IPS DF 6.9 (cell line): ENCODE measurements at regions not wholly inside any gene's neighbourhood (a gene's known extent, or its start where the extent isn't known, plus 50 kb on each side); places are given as distances from the start of the nearest gene placed in this dataset.

Experiments
- DNase-seq: peaks from one replicate; pipeline ENCODE4 v3.0.0-alpha.2; 2013; ENCODE audit warnings: low read depth, low spot score
- H3K27ac ChIP-seq: one replicate; pipeline ENCODE4 v1.5.1; 2013; ENCODE audit warnings: low read length, control low read depth
- H3K27me3 ChIP-seq: 2 replicates; pipeline ENCODE4 v1.6.1; 2013; ENCODE audit warnings: mild to moderate bottlenecking, low read length; ENCODE audit not compliant: control insufficient read depth, insufficient read depth
- H3K36me3 ChIP-seq: 2 replicates; pipeline ENCODE4 v1.6.1; 2013; ENCODE audit warnings: low read length; ENCODE audit not compliant: control insufficient read depth, insufficient read depth
- H3K4me1 ChIP-seq: 2 replicates; pipeline ENCODE4 v1.6.1; 2013; ENCODE audit warnings: low read length; ENCODE audit not compliant: control insufficient read depth, insufficient read depth
- H3K4me3 ChIP-seq: 2 replicates; pipeline ENCODE4 v1.5.1; 2013; ENCODE audit warnings: mild to moderate bottlenecking, low read length
- H3K9me3 ChIP-seq: 2 replicates; pipeline ENCODE4 v1.6.1; 2013; ENCODE audit warnings: low read length, inconsistent platforms; ENCODE audit not compliant: control insufficient read depth, insufficient read depth
- WGBS: extraction: QIAGEN DNeasy Blood & Tissue Kit; methylation state at CpG from one replicate; pipeline ENCODE4 v1.1.7; 2013; ENCODE audit warnings: mixed read lengths, missing lambda C conversion rate; ENCODE audit not compliant: insufficient read length, insufficient coverage; 5-methylcytosine and 5-hydroxymethylcytosine counted together

- no peak for DNase-seq
- WGBS: no CpG with 5 or more reads among the region's 3 CpGs
- no peaks in the 10 kb centered on the region for H3K4me1 ChIP-seq
- no peak overlapping the region for H3K4me3 ChIP-seq
- H3K27ac ChIP-seq: no peak overlapping the region
- H3K27me3 ChIP-seq: no peaks in the 10 kb centered on the region
- H3K36me3 ChIP-seq: no peaks in the 10 kb centered on the region
- no peaks in the 10 kb centered on the region for H3K9me3 ChIP-seq
These were observed 85.3 kb upstream of the ADGRL2 start for GRCh38 chr1:81715391-81715790.

DNA sequence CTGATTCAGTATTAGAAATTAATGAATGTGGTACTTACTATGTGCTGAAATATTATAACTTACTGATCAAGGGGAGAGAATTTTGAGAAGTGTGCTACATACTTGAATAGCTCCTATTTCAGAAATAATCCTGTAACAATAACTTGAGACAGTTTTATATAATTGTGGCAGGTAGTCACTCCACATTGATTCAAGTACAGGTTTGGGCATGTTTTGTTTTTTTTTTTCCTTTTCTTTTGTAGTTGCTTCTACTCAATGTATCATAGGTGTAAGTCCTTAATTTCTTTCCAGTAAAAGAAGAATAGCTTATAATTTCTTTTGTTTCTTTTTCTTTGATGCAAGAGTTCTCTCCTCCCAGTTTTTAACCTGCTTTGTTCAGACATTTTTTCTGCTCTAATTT, 86.1 kb upstream of the ADGRL2 start:
- DNase-seq: no peak
- no peaks in the 10 kb centered on the region for H3K4me1 ChIP-seq
- no peaks in the 10 kb centered on the region for H3K27me3 ChIP-seq
- H3K9me3 ChIP-seq: no peaks in the 10 kb centered on the region
- H3K4me3 ChIP-seq: no peak overlapping the region
- no peak overlapping the region for H3K27ac ChIP-seq
- no peaks in the 10 kb centered on the region for H3K36me3 ChIP-seq

GRCh38 chr1:81712425-81712824, 88.3 kb upstream of the ADGRL2 start:
- H3K4me3 ChIP-seq: no peak overlapping the region
- no CpG with 5 or more reads among the region's 3 CpGs for WGBS
- H3K27ac ChIP-seq: no peak overlapping the region
- no peak for DNase-seq
- H3K36me3 ChIP-seq: no peaks in the 10 kb centered on the region
- H3K27me3 ChIP-seq: no peaks in the 10 kb centered on the region
- H3K4me1 ChIP-seq: no peaks in the 10 kb centered on the region
- H3K9me3 ChIP-seq: no peaks in the 10 kb centered on the region

DNA sequence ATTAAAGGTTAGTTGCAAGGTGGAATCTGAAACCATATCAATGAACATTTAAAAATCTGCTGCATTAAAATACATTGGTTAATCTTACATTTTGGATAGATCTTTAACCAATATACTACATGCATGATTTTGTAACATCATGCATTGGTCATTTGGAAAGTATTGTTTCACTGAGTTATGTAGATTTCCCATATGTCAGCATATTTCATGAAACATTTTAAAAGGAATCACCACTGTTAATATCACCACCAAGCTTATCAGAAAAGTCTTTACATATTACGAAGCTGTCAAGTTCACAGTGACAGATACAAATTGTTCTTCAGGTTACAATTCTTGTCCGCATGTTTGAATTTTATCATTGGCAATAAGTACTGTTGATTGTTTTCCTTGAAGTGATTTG, 89.9 kb upstream of the ADGRL2 start:
- Histone ChIP-seq H3K27me3 (no peaks in the 10 kb centered on the region), H3K27ac (no peak overlapping the region), H3K36me3 (no peaks in the 10 kb centered on the region), H3K4me1 (no peaks in the 10 kb centered on the region), H3K4me3 (no peak overlapping the region), H3K9me3 (no peaks in the 10 kb centered on the region)
- DNase-seq: no peak
- WGBS: no CpG with 5 or more reads among the region's 2 CpGs

DNA sequence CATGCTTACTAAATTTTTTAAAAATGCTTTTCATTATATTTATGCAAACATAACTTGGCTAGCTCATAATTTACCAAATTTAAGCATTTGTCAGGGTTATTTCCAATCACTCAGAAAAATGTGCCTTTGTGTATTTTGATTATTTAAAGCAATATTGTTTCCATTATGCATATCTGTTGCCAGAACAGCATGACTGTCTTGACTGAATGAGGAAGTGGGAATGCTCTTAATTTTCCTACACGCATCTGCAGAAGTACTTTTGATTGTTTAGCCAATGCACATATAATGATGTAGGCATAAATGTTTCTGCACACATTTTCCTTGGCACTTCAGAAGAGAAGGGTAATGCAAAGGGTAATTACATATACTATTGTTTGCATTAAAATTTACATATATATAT, 92.5 kb upstream of the ADGRL2 start:
- H3K27me3 ChIP-seq: no peaks in the 10 kb centered on the region
- no peak overlapping the region for H3K4me3 ChIP-seq
- no peaks in the 10 kb centered on the region for H3K9me3 ChIP-seq
- DNase-seq: no peak
- no CpG with 5 or more reads among the region's 1 CpG for WGBS
- H3K27ac ChIP-seq: no peak overlapping the region
- H3K36me3 ChIP-seq: no peaks in the 10 kb centered on the region
- peaks cover 3% of the 10 kb centered on the region; the same call in 1 of the 2 replicates for H3K4me1 ChIP-seq

GRCh38 chr1:81706650-81707435, 93.9 kb upstream of the ADGRL2 start:
- Histone ChIP-seq H3K27ac (no peak overlapping the region), H3K4me3 (no peak overlapping the region), H3K4me1 (peaks cover 3% of the 10 kb centered on the region; the same call in 1 of the 2 replicates), H3K9me3 (no peaks in the 10 kb centered on the region), H3K27me3 (no peaks in the 10 kb centered on the region), H3K36me3 (no peaks in the 10 kb centered on the region)
- no peak for DNase-seq
- WGBS: no CpG with 5 or more reads among the region's 3 CpGs

DNA sequence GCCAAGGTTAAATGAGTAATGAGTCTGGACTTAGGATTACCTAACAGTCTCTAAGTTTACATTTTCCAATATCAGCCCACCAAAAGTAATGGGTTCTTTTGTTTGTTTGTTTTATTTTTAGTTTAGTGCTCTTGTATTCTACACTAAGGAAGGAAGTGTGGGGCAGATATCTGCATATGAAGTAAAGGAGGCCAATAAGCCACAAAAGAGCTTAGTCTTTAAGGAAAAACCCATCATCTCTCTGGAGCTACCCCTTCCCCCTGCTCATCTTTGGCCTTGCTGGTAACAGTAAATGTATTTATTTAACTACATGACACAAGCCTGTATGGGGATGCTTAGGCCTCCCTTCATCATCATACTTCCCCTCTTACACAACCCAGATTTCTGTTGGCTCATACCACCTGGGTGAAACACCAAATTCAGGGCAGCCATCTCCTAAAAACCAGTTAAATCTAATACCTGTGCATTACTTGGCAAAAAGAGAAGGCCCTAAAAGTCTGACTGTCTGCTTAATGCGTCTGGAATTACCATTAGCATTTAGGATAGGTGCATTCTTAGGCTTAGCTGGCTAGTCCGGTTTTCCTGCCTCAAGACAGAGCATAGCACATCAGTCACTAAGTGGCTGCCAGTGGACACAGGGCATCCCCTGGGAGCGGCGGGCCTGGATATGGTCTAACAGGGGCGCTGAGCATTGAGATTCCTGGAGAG, 96.8 kb upstream of the ADGRL2 start:
- Histone ChIP-seq H3K4me1 (peaks cover 5% of the 10 kb centered on the region; the same call in 1 of the 2 replicates), H3K27me3 (no peaks in the 10 kb centered on the region), H3K27ac (no peak overlapping the region), H3K4me3 (no peak overlapping the region), H3K9me3 (no peaks in the 10 kb centered on the region), H3K36me3 (no peaks in the 10 kb centered on the region)
- no peak for DNase-seq
- WGBS: no CpG with 5 or more reads among the region's 5 CpGs

- Histone ChIP-seq H3K4me1 (peaks cover 5% of the 10 kb centered on the region; the same call in 1 of the 2 replicates), H3K27me3 (no peaks in the 10 kb centered on the region), H3K9me3 (no peaks in the 10 kb centered on the region), H3K36me3 (no peaks in the 10 kb centered on the region), H3K4me3 (no peak overlapping the region), H3K27ac (no peak overlapping the region)
- DNase-seq: no peak
- WGBS: no CpG with 5 or more reads among the region's 3 CpGs
These were observed 97.4 kb upstream of the ADGRL2 start for GRCh38 chr1:81703391-81703755.

DNA sequence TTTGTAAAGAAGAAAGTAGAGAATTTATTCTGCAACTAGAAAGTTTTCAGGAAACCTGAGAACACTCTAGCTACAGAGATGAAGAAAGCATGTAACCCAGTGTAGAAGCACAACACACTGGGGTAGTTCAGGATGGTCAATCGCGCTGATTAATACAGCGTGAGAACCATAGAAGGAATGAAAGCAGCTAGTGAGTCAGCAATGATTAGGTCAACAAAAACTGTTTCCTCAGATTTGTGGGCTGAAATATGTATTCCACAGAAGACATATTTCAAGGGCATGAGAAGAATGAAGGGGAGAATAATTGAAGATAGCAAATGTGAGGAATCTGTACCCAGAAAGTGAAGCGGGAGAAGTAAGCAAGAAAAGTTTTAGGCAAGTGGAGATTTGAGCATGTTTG, 97.8 kb upstream of the ADGRL2 start:
- no CpG with 5 or more reads among the region's 4 CpGs for WGBS
- Histone ChIP-seq H3K9me3 (no peaks in the 10 kb centered on the region), H3K4me3 (no peak overlapping the region), H3K4me1 (peaks cover 5% of the 10 kb centered on the region; the same call in 1 of the 2 replicates), H3K27me3 (no peaks in the 10 kb centered on the region), H3K27ac (no peak overlapping the region), H3K36me3 (no peaks in the 10 kb centered on the region)
- DNase-seq: no peak

- H3K27me3 ChIP-seq: no peaks in the 10 kb centered on the region
- no peaks in the 10 kb centered on the region for H3K9me3 ChIP-seq
- no peak for DNase-seq
- no peak overlapping the region for H3K4me3 ChIP-seq
- no CpG with 5 or more reads among the region's 2 CpGs for WGBS
- H3K27ac ChIP-seq: no peak overlapping the region
- H3K36me3 ChIP-seq: no peaks in the 10 kb centered on the region
- peaks cover 5% of the 10 kb centered on the region; the same call in 1 of the 2 replicates for H3K4me1 ChIP-seq
These were observed 98.5 kb upstream of the ADGRL2 start for GRCh38 chr1:81702079-81702715.
